GM18502 (cell line): ENCODE measurements at regions not wholly inside any gene's neighbourhood (a gene's known extent, or its start where the extent isn't known, plus 50 kb on each side); places are given as distances from the start of the nearest gene placed in this dataset.
"Not testable (repeated sequence)": the region's sequence is repeated elsewhere in the genome, so short reads cannot be mapped to it uniquely, and the experiment has no call there.

Experiments
- ATAC-seq: cut with Tn5 transposase; IDR thresholded peaks from one replicate; pipeline ENCODE4 v1.9.1; 2021; ENCODE audit warnings: mild to moderate bottlenecking; ENCODE audit not compliant: unreplicated experiment, poor library complexity

DNA sequence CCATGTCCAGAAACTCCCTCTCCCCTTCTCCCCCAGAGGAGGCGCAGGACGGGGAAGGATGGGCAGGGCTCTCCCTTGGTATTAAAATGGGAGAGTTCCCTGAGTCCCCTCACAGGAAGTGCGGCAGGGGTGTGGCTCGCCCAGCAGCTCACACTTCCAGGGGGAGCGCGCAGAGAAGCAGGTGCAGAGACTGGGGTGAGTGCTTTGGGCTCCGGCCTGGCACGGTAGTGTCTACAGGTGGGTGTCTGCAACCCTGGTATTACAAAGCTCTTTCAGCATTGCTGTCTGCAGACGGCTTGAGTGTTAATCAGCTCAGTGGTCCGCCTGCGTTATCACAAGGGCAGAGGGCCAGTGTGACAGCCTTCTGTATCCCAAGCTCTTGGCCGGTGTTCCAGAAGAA, 114.9 kb upstream of the FBXL7 start:
- ATAC-seq, result no peak

DNA sequence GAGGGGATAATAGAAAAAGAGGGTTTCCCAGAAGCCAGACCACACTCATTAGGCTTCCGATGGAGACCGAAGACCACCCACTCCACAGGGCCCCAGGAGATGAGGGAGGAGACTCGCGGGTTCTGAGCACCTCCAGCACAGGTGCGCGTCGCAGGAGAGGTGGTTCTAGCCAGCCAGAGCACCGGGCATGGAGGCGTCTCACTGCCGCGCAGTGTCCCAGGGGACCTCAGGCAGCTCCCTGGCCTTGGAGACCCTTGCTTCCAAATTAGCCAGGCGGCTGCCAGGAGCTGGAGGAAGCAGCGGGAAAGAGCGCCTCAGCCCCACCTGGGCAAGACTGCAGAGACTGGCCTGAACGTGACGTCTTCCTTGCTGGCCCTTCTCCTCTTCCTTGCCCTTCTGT, 115.4 kb upstream of the FBXL7 start:
- no peak for ATAC-seq

DNA sequence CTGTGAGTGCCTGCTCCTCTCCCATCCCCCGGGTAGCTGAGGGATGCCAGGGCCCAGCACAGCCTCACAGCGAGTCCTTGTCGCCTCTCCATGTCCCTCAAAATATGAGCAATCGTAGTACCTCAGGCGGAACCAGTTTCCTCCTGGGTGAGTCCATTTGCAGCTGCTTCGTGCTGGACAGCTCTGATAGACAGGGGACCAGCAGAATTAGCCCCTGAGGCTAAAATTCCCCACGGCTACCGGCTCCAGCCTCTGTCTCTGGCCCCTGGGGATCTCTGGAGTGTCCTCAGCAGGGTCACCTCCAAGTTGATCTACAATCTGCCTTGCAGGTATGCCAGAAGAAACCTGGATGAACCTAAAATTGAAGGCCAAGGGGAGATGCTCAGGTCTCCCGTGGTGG, 115.8 kb upstream of the FBXL7 start:
- ATAC-seq, result no peak

DNA sequence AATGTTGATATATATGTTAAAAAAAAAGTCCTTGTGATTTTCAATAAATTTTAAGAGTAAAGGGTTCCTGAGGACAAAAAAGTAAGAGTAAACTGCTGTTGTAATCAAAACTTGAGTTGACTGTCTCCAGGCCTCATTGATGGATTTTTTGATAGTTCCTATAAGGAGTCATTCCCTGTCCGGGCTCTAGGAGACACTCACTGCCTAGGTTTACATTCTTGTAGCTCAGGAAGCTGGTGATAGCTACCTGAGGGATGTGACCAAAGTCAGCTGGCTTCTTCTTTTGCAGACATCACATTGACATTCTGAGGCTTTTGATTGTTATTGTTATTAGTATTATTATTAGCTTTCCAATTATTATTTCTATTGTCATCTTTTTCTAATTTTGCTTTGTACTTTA, 116.5 kb upstream of the FBXL7 start:
- no peak for ATAC-seq

DNA sequence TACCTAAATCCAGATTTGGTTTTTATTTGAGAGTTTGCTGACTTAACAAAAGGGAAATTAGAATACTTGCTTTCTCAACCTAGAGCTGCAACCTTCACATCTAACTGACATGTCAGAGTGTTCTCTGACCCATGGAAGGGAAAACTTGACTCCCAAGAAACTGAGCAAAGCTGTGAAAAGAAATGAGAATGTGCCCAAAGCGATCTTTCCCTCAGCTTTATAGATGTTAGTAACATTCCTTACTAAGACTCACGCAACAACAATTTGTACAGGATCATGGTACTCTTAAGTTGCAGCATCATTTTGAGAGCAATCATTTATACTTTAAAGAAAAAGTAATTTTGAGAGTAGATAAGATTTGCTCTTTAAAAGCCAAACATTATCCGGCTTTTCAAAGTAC, 117.0 kb upstream of the FBXL7 start:
- no peak for ATAC-seq

DNA sequence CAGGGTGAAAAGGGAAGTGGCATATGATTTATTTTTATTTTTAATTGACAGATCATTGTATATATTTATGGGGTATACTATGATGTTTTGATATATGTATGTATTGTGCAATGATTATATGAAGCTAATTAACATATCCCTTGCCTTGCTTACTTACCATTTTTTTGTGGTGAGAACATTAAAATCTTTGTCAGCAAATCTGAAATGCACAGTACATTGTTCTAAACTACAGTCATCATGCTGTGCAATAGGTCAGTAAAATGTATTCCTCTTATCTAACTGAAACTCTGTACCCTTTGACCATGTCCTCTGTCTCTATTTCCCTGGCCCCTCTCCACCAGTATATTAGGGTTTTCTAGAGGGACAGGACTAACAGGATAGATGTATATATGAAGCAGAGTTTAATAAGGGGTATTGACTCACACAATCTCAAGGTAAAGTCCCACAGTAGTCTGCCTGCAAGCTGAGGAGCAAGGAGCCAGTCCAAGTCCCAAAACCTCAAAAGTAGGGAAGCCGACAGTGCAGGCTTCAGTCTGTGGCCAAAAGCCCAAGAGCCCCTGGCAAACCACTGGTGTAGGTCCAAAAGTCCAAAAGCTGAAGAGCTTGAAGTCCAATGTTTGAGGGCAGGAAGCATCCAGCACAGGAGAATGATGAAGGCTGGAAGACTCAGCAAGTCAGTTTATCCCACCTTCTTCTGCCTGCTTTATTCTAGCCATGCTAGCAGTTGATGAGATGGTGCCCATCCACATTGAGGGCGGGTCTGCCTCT, 122.2 kb upstream of the FBXL7 start:
- ATAC-seq, result no peak

DNA sequence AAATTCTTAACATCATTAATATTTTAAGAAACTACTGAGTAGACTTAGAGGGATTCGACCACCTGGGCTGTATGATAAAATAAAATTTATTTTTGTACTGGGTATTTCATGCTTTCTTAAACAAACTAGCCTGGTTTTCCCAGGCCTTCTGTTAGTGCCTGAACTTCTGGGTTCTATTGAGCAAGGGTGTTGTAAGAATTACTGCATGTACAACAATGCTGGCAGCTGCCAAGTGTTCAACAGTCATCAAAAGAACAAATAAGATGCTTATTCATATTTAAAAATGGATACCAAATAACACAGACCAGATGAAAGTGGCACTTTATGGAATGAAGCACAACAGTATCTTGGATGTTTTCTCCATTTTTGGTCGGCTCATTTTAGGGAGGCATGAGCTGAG, 123.2 kb upstream of the FBXL7 start:
- no peak for ATAC-seq

DNA sequence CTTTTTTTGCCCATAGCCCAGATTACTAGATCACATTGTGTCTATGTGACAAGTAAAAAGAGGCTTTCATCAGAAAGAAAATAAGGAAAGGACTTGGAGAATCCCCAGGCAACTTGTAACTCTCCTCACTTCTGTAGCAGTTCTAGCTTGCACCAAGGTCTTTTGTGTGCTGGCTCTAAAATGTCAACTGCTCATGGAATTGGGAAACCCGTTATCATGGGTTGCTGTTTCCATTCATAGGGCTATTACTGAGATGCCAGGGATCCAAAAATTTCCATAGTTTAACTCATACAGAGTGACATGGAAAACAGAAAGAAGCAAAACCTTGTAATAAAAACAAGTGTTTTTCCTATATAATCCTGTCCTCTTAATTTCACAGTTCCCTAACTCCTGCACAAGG, 123.9 kb upstream of the FBXL7 start:
- no peak for ATAC-seq

DNA sequence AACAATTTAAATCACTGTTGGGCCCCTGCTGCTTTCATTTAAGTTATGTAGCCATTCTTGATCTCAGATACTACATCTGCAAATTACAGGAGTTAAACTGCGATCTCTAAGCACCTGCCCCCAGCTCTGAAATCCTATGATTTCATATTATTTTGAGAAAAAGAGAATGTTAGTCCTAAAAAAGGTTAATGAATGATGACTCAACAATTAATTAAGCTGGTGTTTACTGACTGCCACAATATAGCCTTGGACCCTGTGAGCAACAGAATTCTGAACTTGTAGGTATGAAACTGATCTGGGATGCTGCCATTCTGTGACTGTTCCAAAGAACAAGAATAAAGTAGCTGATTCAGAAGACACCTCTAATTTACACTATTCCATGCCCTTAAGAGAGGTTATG, 124.4 kb upstream of the FBXL7 start:
- no peak for ATAC-seq

DNA sequence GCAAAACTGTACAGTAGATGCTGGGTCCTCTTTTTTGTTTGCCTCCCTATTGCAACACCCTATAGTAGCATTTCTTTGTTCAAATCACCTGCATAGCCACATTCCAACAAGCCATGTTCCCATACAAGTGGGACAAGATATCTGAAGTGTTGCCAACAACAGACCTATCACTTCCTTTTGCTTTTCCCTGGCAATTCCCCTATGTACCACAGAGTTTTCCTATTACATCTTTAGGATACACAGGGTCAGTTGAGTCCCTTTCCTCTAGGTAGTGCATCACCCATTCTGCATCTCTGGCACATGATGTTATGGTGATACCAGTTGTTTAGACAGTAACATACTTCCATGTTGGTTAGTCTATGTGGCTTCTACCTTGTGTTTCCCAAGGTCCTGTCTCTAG, 125.1 kb upstream of the FBXL7 start:
- no peak for ATAC-seq

DNA sequence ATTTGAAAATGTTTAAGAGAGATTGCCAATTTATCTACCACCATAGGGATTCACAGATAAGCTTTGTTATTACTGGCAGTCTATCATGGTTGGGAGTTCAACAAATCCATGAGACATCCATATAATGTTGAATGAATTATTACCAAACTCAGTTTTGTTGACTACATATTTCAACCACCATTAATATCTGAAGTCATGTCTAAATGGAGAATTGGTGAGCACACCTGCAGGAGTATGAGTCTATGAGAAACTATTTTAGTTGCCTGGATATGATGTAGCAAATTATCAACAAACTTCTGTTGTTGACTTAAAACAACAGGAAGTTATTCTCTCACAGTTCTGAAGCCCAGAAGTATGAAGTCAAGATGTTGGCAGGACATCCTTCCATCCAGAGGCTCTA, 126.8 kb upstream of the FBXL7 start:
- ATAC-seq, result no peak

DNA sequence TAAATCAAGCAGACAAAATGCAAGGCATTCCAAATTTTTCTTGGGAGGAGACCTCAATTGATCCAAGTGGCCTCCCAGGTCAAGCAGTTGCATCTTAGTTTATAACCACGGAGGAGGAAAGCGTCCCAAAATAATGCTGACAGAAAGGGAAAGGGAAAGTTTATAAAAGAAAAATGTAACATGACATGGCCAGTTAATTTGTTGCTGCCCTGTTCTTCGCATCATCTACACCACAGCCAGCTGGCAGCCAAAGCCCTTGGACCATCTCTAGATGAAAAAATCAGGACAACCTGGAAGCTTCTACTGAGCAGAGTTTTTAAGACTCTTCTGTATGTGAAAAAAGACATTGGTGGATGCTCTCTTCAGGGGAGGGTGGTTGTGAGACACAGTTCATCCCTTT, 128.8 kb upstream of the FBXL7 start:
- ATAC-seq, result no peak

DNA sequence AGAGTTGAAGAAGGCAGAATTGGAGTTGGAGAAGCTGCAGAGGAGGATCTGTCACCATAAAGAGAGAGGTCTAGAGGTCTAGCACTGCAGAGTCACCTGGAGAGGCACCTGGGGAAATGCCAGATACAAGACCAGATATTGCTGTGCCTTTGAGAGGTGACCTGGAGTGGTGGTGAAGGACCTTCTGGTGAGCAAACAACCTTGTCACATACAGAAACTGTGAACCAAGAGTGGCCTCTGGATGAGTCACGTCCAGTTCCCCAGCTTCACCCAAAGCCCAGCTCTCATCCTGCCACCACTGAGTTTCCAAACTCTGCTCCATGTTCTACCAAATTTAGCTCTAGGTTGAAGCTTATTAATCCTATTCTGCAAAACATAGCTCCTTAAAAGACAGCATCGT, 131.1 kb upstream of the FBXL7 start:
- no peak for ATAC-seq

DNA sequence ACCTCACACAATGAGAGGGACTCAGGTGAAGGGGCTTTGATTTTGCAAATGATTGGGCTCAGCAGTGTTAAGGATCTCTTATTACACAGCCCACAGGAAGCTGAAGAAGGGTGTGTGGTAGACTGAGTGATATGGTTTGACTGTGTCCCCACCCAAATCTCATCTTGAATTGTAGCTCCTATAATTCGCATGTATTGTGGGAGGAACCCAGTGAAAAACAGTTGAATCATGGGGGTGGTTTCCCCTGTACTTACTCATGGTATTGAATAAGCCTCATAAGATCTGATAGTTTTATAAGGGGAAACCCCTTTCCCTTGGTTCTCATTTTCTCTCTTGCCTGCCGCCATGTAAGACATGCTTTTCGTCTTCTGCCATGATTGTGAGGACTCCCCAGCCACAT, 132.5 kb upstream of the FBXL7 start:
- ATAC-seq, result no peak

DNA sequence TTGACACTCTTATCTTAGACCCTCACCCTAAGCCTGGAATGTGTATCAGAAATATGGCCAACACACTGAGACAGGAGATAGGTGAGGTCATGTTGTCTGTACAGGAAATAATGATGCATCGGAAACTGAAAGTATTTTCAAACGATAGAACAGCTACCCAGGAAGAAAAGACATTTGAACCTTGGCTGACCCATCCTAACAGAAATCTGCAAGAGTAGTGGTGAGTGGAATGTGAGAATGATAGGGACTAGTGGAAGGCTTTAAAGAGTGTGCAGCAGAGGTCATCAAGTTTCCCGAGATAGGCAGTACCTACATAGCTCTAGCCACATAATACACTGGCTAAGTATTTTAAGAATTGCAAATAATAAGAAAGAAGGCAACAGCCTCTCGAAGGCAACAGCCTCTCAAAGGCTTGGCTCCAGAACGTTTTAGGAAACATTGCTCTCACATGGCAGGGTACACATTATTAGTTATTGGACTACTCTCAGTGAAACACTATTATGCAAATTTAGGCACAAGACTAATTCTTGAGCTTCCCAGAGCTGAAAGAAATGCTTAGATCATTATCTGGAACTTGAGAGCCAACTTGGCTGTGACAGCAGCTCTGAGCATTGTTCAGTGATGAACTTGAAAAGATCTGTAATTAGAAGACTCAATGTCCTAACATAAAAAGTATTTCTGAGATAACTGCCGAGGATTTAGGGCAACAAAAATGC, 133.1 kb upstream of the FBXL7 start:
- no peak for ATAC-seq

DNA sequence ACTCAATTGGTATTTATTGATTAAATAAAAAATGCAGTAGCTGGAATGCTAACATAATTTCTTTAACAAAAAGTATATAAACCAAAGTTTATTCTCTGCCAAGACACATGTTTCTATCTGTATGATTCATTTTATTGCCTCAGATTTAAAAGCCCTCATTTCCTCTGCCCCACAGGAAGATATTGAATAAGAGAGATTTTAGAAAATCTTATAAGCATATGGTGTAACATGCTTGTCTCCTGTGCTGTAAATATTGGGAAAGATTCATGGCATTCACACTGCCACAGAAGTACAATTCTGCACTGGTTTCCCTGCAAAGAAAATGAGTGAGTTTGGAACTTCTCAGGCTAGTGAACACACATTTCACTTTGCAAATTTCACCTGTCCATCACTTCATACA, 134.9 kb upstream of the FBXL7 start:
- ATAC-seq, result no peak

DNA sequence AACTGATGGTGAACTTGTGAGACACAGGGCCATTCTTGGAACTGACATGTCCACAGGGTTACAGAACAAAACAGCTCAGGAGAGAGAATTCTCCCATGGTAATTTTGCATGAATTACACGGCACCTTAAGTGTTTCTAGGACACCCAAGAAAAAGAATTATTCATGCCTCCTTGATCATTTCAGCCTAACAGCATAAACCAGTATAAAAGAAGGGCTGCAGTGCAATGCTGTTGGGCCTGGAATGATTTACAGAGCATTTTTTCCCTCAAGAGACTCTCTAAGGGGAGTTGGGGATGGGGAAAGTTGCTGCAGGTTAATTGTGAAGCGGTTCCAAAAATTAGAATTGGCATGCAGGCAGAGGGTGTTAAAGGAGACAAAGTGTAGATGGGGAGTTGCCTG, 136.4 kb upstream of the FBXL7 start:
- no peak for ATAC-seq

DNA sequence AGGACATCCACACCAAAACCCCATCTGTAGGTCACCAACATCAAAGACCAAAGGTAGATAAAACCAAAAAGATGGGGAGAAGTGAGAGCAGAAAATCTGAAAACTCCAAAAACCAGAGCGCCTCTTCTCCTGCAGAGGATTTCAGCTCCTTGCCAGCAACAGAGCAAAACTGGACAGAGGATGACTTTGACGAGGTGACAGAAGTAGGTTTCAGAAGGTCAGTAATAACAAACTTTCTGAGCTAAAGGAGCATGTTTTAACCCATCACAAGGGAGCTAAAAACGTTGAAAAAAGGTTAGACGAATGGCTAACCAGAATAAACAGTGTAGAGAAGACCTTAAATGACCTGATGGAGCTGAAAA, 142.9 kb upstream of the FBXL7 start:
- ATAC-seq, result not testable (repeated sequence)

DNA sequence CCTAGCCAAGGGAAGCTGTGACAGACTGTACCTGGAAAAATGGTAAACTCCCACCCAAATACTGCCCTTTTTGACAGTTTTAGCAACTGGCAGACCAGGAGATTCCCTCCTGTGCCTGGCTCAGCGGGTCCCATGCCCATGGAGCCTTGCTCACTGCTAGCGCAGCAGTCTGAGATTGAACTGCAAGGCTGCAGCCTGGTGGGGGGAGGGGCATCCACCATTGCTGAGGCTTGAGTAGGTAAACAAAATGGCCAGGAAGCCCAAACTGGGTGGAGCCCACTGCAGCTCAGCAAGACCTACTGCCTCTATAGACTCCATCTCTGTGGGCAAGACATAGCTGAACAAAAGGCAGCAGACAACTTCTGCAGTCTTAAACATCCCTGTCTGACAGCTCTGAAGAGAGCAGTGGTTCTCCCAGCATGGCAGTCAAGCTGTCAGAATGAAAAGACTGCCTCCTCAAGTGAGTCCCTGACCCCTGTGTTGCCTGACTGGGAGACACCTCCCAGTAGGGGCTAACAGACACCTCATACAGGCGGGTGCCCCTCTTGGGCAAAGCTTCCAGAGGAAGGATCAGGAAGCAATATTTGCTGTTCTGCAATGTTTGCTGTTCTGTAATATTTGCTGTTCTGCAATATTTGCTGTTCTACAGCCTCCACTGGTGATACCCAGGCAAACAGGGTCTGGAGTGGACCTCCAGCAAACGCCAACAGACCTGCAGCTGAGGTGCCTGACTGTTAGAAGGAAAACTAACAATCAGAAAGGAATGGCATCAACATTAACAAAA, 143.5 kb upstream of the FBXL7 start:
- ATAC-seq, result not testable (repeated sequence)

DNA sequence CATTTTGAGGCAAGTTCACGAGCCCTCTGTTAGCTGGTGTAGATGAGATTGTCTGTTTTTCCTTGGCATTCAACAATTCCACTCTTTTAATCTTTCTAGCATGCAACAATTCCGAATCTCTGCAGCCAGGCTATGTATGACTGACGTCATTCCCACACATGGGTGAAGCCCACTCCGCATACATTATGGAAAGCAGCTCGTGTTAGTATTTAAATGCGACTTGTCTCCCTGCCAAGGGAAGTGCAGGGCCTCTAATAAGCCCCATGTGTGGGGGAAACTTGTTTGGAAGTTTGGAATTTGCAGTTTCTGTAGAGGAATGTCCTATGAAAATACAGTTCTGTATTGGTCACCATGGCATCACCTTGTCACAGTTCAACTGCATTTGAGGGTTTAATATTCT, 146.0 kb upstream of the FBXL7 start:
- no peak for ATAC-seq

DNA sequence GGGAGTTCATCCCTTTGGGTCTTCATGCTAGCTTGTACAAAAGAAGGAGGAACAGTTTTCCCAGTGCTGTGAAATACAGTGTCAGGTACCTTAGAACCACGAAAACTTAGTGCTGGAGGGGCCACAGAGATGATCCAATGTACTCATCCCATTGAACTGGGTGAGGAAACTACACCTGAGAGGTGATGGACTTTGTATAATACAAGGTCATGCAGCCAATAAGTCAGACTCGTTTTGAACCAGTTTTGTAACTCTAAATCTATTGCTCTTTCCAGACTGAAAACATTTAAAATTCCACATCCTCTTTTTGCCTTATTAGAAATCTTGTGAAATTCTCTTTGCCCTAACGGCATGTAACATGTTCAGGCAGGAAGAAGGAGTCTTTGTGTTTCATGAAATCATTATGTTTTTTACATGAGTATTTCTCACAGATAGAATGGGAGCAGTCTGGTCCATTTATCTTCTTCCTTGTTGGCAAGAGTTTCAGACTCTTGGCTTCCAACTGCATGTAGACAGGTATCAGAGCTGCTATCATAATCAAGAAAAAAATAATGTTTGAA, 146.8 kb upstream of the FBXL7 start:
- ATAC-seq, result no peak
